HEK293 (cell line): ENCODE measurements at regions not wholly inside any gene's neighbourhood (a gene's known extent, or its start where the extent isn't known, plus 50 kb on each side); places are given as distances from the start of the nearest gene placed in this dataset.

Experiments
- CTCF ChIA-PET: fragments of 350-600 bp; formaldehyde crosslinking; extraction: SDS; loops from one replicate; lab custom pipeline; 2021; ENCODE audit warnings: antibody characterized with exemption; lab: Yijun Ruan, JAX
- POLR2A ChIA-PET: fragments of 300-600 bp; formaldehyde crosslinking; extraction: SDS; loops from one replicate; lab custom pipeline; 2020; ENCODE audit warnings: antibody characterized with exemption, inconsistent platforms; lab: Yijun Ruan, JAX
- H3K27ac ChIP-seq: fragments of 200-500 bp; sonication (Bioruptor generic); 2 replicates; pipeline ENCODE4 v1.5.1; 2014; ENCODE audit warnings: low read depth, low read length, control low read depth, inconsistent platforms; ENCODE audit errors: extremely low read depth
- H3K36me3 ChIP-seq, 2 experiments: fragments of 200-500 bp in 1 of 2; sonication (Bioruptor generic) in 1 of 2; 1 replicate in 1 of 2; 2 replicates in 1 of 2; pipeline ENCODE4 v1.5.1; 2014 to 2017; ENCODE audit warnings: inconsistent platforms in 2 of 2, low read length in 2 of 2; ENCODE audit not compliant: control insufficient read depth in 2 of 2, insufficient read depth in 1 of 2
- H3K4me1 ChIP-seq: fragments of 200-500 bp; sonication (Bioruptor generic); 2 replicates; pipeline ENCODE4 v1.5.1; 2014; ENCODE audit warnings: mild to moderate bottlenecking, low read length, inconsistent platforms; ENCODE audit not compliant: control insufficient read depth, insufficient read depth
- H3K4me3 ChIP-seq: 2 replicates; pipeline ENCODE4 v1.5.1; 2011; ENCODE audit warnings: low read depth, mild to moderate bottlenecking, control low read depth, low read length, moderate library complexity
- H3K9me3 ChIP-seq: fragments of 200-500 bp; sonication (Bioruptor generic); 2 replicates; pipeline ENCODE4 v1.5.1; 2014; ENCODE audit warnings: low read depth, low read length, inconsistent platforms; ENCODE audit not compliant: control insufficient read depth, insufficient read depth
- GLIS2 ChIP-seq: fragments of 450-650 bp; formaldehyde crosslinking; IDR thresholded peaks from 2 replicates; pipeline ENCODE4 v1.5.1; 2016; ENCODE audit warnings: missing biosample characterization, missing genetic modification characterization
- HOXA7 ChIP-seq: sonication (generic); formaldehyde crosslinking; IDR thresholded peaks from 2 replicates; pipeline ENCODE4 v1.8.1; 2022; ENCODE audit warnings: missing genetic modification reagents, borderline replicate concordance
- KLF7 ChIP-seq: fragments of 450-650 bp; formaldehyde crosslinking; IDR thresholded peaks from 2 replicates; pipeline ENCODE4 v1.5.1; 2016; ENCODE audit warnings: missing biosample characterization, missing genetic modification characterization, borderline replicate concordance
- RBAK ChIP-seq: fragments of 450-650 bp; formaldehyde crosslinking; IDR thresholded peaks from 2 replicates; pipeline ENCODE4 v1.5.1; 2016; ENCODE audit warnings: missing biosample characterization, missing genetic modification characterization
- YY1 ChIP-seq: fragments of 450-650 bp; formaldehyde crosslinking; IDR thresholded peaks from 2 replicates; pipeline ENCODE4 v1.5.1; 2018; ENCODE audit warnings: missing biosample characterization, missing genetic modification characterization
- ZBTB48 ChIP-seq: fragments of 450-650 bp; formaldehyde crosslinking; IDR thresholded peaks from 2 replicates; pipeline ENCODE4 v1.5.1; 2016; ENCODE audit warnings: missing biosample characterization, missing genetic modification characterization
- ZFHX2 ChIP-seq: fragments of 450-650 bp; formaldehyde crosslinking; conservative IDR thresholded peaks from 2 replicates; pipeline ENCODE4 v1.5.1; 2016; ENCODE audit warnings: missing biosample characterization, missing genetic modification characterization
- ZIC2 ChIP-seq: fragments of 450-650 bp; formaldehyde crosslinking; IDR thresholded peaks from 2 replicates; pipeline ENCODE4 v1.5.1; 2016; ENCODE audit warnings: missing biosample characterization, missing genetic modification characterization
- ZNF112 ChIP-seq: fragments of 450-650 bp; formaldehyde crosslinking; IDR thresholded peaks from 2 replicates; pipeline ENCODE4 v1.5.0; 2017; ENCODE audit warnings: missing biosample characterization, missing genetic modification characterization
- ZNF140 ChIP-seq: fragments of 450-650 bp; formaldehyde crosslinking; IDR thresholded peaks from 2 replicates; pipeline ENCODE4 v1.5.1; 2016; ENCODE audit warnings: missing biosample characterization, missing genetic modification characterization
- ZNF223 ChIP-seq: fragments of 450-650 bp; formaldehyde crosslinking; IDR thresholded peaks from 2 replicates; pipeline ENCODE4 v1.5.1; 2016; ENCODE audit warnings: missing biosample characterization, missing genetic modification characterization
- ZNF248 ChIP-seq: fragments of 450-650 bp; formaldehyde crosslinking; IDR thresholded peaks from 2 replicates; pipeline ENCODE4 v1.5.1; 2017; ENCODE audit warnings: missing biosample characterization, missing genetic modification characterization
- ZNF391 ChIP-seq: fragments of 450-650 bp; formaldehyde crosslinking; IDR thresholded peaks from 2 replicates; pipeline ENCODE4 v1.5.1; 2016; ENCODE audit warnings: low read depth, missing biosample characterization, missing genetic modification characterization, borderline replicate concordance
- ZNF404 ChIP-seq: fragments of 450-650 bp; formaldehyde crosslinking; IDR thresholded peaks from 2 replicates; pipeline ENCODE4 v1.5.1; 2017; ENCODE audit warnings: missing biosample characterization, missing genetic modification characterization
- ZNF423 ChIP-seq: fragments of 450-650 bp; formaldehyde crosslinking; IDR thresholded peaks from 2 replicates; pipeline ENCODE4 v1.5.1; 2016; ENCODE audit warnings: missing biosample characterization, missing genetic modification characterization
- ZNF473 ChIP-seq: fragments of 450-650 bp; formaldehyde crosslinking; IDR thresholded peaks from 2 replicates; pipeline ENCODE4 v1.5.1; 2017; ENCODE audit warnings: missing biosample characterization, missing genetic modification characterization
- ZNF510 ChIP-seq: fragments of 450-650 bp; formaldehyde crosslinking; IDR thresholded peaks from 2 replicates; pipeline ENCODE4 v1.5.1; 2018; ENCODE audit warnings: mild to moderate bottlenecking, missing genetic modification characterization, missing biosample characterization; ENCODE audit not compliant: insufficient replicate concordance
- ZNF549 ChIP-seq: fragments of 450-650 bp; IDR thresholded peaks from 2 replicates; pipeline ENCODE4 v1.5.1; 2018; ENCODE audit warnings: missing biosample characterization, missing genetic modification characterization, mild to moderate bottlenecking, inconsistent platforms, moderate library complexity
- ZNF747 ChIP-seq: fragments of 450-650 bp; formaldehyde crosslinking; IDR thresholded peaks from 2 replicates; pipeline ENCODE4 v1.5.1; 2016; ENCODE audit warnings: missing biosample characterization, missing genetic modification characterization
- ZNF768 ChIP-seq: fragments of 450-650 bp; formaldehyde crosslinking; IDR thresholded peaks from 2 replicates; pipeline ENCODE4 v1.5.1; 2018; ENCODE audit warnings: missing biosample characterization, mild to moderate bottlenecking, missing genetic modification characterization
- TF ChIP-seq, protein P1 (sequence below): fragments of 450-650 bp; formaldehyde crosslinking; IDR thresholded peaks from 2 replicates; pipeline ENCODE4 v1.5.1; 2016; ENCODE audit warnings: missing biosample characterization, missing genetic modification characterization
- TF ChIP-seq, protein P2 (sequence below): fragments of 450-650 bp; formaldehyde crosslinking; IDR thresholded peaks from 2 replicates; pipeline ENCODE4 v1.5.1; 2016; ENCODE audit warnings: missing biosample characterization, missing genetic modification characterization
- TF ChIP-seq, protein P3 (sequence below): fragments of 450-650 bp; formaldehyde crosslinking; IDR thresholded peaks from 2 replicates; pipeline ENCODE4 v1.5.1; 2016; ENCODE audit warnings: missing biosample characterization, missing genetic modification characterization
- TF ChIP-seq, protein P4 (sequence below): fragments of 450-650 bp; formaldehyde crosslinking; IDR thresholded peaks from 2 replicates; pipeline ENCODE4 v1.5.1; 2017; ENCODE audit warnings: missing biosample characterization, mild to moderate bottlenecking, missing genetic modification characterization, moderate library complexity
- TF ChIP-seq, protein P5 (sequence below): fragments of 450-650 bp; formaldehyde crosslinking; IDR thresholded peaks from 2 replicates; pipeline ENCODE4 v1.5.1; 2016; ENCODE audit warnings: missing biosample characterization, missing genetic modification characterization

DNA sequence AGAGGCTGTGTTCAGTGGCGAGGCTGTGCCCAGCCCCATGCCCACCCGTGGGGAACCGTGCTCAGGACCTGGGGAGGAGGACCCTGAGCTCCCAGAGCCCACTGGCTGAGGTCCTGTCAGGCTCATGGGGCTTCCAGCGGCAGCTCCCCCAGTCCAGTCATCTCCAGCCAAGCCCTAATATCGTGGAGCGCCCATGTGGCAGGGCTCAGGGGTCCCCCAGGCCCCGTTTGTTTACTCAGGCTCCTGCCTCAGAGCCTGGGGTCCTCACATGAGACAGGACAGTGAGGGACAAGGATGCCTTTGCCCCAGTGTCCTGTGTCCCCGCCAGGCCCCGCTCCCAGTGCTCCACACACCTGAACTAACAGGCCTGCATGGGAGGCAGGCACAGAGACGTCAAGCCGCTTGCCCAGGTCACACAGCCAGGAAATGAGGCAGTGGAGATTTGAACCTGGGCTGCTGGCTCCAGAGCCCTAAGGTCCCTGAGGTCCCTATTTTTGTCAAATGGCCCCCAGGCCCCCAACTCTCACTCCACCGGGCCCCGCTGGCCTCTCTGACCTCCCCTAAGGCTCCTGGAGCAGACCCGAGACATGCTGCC lies 100.7 kb upstream of the ACTRT2 start:
- Histone ChIP-seq H3K36me3 (no peaks in the 10 kb centered on the region), H3K27ac (no peak overlapping the region), H3K4me1 (no peaks in the 10 kb centered on the region), H3K9me3 (no peaks in the 10 kb centered on the region), H3K4me3 (no peak overlapping the region)
- ChIA-PET POLR2A (no interaction called here), CTCF (interaction anchor here (0.7 kb wide), 1 partner anchor 504 kb away, joined by 4 read pairs; no protein-coding TSS in a partner anchor)
- TF ChIP-seq KLF7 (tag by site-specific recombination) (no peak), ZNF768 (0 out of 2 replicates have a peak, but pooled peaks have one; percentile 43), ZNF140 (tag by site-specific recombination) (no peak), RBAK (tag by site-specific recombination) (no peak)

DNA sequence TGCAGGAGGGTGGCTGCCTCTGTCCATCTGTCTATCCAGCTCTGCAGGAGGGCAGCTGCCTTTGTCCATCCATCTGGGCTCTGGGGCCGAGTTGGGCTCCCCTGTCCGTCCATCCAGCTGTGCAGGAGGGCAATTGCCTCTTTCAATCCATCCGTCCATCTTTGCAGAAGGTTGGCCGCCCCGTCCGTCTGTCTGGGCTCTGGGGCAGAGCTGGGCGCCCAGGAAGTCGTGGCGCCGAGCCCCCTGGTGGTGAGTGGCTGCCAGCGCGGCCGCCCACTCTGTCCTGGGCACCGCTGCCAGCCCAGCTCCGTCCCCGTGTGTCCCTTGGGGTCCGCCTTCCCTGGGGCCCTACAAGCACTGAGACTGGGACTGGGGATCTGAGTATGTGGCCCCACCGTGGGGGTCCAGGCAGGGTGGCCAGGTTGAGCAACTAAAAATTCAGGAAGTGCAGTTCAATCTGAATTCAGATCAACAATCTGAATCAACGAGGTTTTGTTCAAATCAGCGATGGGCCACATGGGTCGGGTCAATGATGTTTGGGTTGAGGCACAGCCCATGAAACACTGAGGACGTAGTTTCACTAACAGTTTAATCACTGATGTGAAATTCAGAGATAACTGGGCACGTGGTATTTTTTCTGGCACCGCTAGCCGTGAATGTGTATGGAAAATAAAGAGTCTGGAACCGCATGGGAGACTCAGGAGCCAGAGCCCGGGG lies 99.1 kb upstream of the ACTRT2 start:
- POLR2A ChIA-PET = no interaction called here
- CTCF ChIA-PET = interaction anchor here (0.6 to 1.8 kb wide), 7 partner anchors 8 to 538 kb away, joined by 3 to 6 read pairs (median 4); no protein-coding TSS in a partner anchor
- Histone ChIP-seq H3K27ac (no peak overlapping the region), H3K36me3 (no peaks in the 10 kb centered on the region), H3K9me3 (no peaks in the 10 kb centered on the region), H3K4me3 (no peak overlapping the region), H3K4me1 (no peaks in the 10 kb centered on the region)
- TF ChIP-seq YY1 (no peak), ZNF549 (tag by site-specific recombination) (no peak), ZNF248 (tag by site-specific recombination) (no peak), ZNF404 (tag by site-specific recombination) (no peak), ZNF423 (tag by site-specific recombination) (peak; percentile 78), ZNF510 (tag by site-specific recombination) (no peak), ZNF223 (tag by site-specific recombination) (no peak), ZIC2 (tag by site-specific recombination) (peak; percentile 26; the same call in 1 of the 2 replicates), ZNF473 (no peak), ZBTB48 (tag by site-specific recombination) (peak; percentile 12; the same call in 1 of the 2 replicates), HOXA7 (no peak), ZNF112 (tag by site-specific recombination) (no peak), ZNF747 (no peak), GLIS2 (tag by site-specific recombination) (peak; percentile 65), ZNF391 (no peak), ZFHX2 (tag by site-specific recombination) (peak; percentile 85)
- TF ChIP-seq, protein P1, sequence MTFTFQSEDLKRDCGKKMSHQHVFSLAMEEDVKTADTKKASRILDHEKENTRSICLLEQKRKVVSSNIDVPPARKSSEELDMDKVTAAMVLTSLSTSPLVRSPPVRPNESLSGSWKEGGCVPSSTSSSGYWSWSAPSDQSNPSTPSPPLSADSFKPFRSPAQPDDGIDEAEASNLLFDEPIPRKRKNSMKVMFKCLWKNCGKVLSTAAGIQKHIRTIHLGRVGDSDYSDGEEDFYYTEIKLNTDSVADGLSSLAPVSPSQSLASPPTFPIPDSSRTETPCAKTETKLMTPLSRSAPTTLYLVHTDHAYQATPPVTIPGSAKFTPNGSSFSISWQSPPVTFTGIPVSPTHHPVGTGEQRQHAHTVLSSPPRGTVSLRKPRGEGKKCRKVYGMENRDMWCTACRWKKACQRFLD (tag by site-specific recombination) = no peak
- TF ChIP-seq, protein P2, sequence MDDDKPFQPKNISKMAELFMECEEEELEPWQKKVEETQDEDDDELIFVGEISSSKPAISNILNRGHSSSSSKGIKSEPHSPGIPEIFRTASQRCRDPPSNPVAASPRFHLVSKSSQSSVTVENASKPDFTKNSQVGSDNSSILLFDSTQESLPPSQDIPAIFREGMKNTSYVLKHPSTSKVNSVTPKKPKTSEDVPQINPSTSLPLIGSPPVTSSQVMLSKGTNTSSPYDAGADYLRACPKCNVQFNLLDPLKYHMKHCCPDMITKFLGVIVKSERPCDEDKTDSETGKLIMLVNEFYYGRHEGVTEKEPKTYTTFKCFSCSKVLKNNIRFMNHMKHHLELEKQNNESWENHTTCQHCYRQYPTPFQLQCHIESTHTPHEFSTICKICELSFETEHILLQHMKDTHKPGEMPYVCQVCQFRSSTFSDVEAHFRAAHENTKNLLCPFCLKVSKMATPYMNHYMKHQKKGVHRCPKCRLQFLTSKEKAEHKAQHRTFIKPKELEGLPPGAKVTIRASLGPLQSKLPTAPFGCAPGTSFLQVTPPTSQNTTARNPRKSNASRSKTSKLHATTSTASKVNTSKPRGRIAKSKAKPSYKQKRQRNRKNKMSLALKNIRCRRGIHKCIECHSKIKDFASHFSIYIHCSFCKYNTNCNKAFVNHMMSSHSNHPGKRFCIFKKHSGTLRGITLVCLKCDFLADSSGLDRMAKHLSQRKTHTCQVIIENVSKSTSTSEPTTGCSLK (tag by site-specific recombination) = no peak
- TF ChIP-seq, protein P3, sequence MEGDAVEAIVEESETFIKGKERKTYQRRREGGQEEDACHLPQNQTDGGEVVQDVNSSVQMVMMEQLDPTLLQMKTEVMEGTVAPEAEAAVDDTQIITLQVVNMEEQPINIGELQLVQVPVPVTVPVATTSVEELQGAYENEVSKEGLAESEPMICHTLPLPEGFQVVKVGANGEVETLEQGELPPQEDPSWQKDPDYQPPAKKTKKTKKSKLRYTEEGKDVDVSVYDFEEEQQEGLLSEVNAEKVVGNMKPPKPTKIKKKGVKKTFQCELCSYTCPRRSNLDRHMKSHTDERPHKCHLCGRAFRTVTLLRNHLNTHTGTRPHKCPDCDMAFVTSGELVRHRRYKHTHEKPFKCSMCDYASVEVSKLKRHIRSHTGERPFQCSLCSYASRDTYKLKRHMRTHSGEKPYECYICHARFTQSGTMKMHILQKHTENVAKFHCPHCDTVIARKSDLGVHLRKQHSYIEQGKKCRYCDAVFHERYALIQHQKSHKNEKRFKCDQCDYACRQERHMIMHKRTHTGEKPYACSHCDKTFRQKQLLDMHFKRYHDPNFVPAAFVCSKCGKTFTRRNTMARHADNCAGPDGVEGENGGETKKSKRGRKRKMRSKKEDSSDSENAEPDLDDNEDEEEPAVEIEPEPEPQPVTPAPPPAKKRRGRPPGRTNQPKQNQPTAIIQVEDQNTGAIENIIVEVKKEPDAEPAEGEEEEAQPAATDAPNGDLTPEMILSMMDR = peak; percentile 91
- TF ChIP-seq, protein P4, sequence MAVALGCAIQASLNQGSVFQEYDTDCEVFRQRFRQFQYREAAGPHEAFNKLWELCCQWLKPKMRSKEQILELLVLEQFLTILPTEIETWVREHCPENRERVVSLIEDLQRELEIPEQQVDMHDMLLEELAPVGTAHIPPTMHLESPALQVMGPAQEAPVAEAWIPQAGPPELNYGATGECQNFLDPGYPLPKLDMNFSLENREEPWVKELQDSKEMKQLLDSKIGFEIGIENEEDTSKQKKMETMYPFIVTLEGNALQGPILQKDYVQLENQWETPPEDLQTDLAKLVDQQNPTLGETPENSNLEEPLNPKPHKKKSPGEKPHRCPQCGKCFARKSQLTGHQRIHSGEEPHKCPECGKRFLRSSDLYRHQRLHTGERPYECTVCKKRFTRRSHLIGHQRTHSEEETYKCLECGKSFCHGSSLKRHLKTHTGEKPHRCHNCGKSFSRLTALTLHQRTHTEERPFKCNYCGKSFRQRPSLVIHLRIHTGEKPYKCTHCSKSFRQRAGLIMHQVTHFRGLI = peak; percentile 81
- TF ChIP-seq, protein P5, sequence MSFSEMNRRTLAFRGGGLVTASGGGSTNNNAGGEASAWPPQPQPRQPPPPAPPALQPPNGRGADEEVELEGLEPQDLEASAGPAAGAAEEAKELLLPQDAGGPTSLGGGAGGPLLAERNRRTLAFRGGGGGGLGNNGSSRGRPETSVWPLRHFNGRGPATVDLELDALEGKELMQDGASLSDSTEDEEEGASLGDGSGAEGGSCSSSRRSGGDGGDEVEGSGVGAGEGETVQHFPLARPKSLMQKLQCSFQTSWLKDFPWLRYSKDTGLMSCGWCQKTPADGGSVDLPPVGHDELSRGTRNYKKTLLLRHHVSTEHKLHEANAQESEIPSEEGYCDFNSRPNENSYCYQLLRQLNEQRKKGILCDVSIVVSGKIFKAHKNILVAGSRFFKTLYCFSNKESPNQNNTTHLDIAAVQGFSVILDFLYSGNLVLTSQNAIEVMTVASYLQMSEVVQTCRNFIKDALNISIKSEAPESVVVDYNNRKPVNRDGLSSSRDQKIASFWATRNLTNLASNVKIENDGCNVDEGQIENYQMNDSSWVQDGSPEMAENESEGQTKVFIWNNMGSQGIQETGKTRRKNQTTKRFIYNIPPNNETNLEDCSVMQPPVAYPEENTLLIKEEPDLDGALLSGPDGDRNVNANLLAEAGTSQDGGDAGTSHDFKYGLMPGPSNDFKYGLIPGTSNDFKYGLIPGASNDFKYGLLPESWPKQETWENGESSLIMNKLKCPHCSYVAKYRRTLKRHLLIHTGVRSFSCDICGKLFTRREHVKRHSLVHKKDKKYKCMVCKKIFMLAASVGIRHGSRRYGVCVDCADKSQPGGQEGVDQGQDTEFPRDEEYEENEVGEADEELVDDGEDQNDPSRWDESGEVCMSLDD (tag by site-specific recombination) = no peak
